ENCODE measurements at regions not wholly inside any gene's neighbourhood (a gene's known extent, or its start where the extent isn't known, plus 50 kb on each side); places are given as distances from the start of the nearest gene placed in this dataset.

GRCh38 chr2:144210076-144210475 is 309.8 kb downstream of the ZEB2 start:
- no peak for TF ChIP-seq CTCF (IDR thresholded peaks at IDR 0.05; ENCODE audit: borderline replicate concordance, control extremely low read depth, extremely low read depth, insufficient read depth, missing control alignments)
- no peak for DNase-seq (ENCODE audit: low spot score)
- in situ Hi-C loops (cut with MboI; ENCODE audit: low sequenced_read_pairs, unreplicated experiment) = no loop called here

- in situ Hi-C loops (cut with MboI; ENCODE audit: low sequenced_read_pairs, unreplicated experiment) = no loop called here
- no peak for TF ChIP-seq CTCF (IDR thresholded peaks at IDR 0.05; ENCODE audit: borderline replicate concordance, control extremely low read depth, extremely low read depth, insufficient read depth, missing control alignments)
- no peak for DNase-seq (ENCODE audit: low spot score)
Observed at GRCh38 chr2:144208924-144209323, 311.0 kb downstream of the ZEB2 start.

GRCh38 chr2:144206019-144206418 is 313.9 kb downstream of the ZEB2 start:
- in situ Hi-C loops (cut with MboI; ENCODE audit: low sequenced_read_pairs, unreplicated experiment) = no loop called here
- TF ChIP-seq CTCF (IDR thresholded peaks at IDR 0.05; ENCODE audit: borderline replicate concordance, control extremely low read depth, extremely low read depth, insufficient read depth, missing control alignments) = no peak
- DNase-seq (ENCODE audit: low spot score) = no peak

GRCh38 chr2:144201868-144202468 is 318.0 kb downstream of the ZEB2 start:
- in situ Hi-C loops (cut with MboI; ENCODE audit: low sequenced_read_pairs, unreplicated experiment) = no loop called here
- no peak for TF ChIP-seq CTCF (IDR thresholded peaks at IDR 0.05; ENCODE audit: borderline replicate concordance, control extremely low read depth, extremely low read depth, insufficient read depth, missing control alignments)
- DNase-seq (ENCODE audit: low spot score) = no peak

- in situ Hi-C loops (cut with MboI; ENCODE audit: low sequenced_read_pairs, unreplicated experiment) = no loop called here
- no peak for TF ChIP-seq CTCF (IDR thresholded peaks at IDR 0.05; ENCODE audit: borderline replicate concordance, control extremely low read depth, extremely low read depth, insufficient read depth, missing control alignments)
- DNase-seq (ENCODE audit: low spot score) = no peak
Observed at GRCh38 chr2:144201126-144201525, 318.8 kb downstream of the ZEB2 start.

GRCh38 chr2:144198116-144198515 is 321.8 kb downstream of the ZEB2 start:
- TF ChIP-seq CTCF (IDR thresholded peaks at IDR 0.05; ENCODE audit: borderline replicate concordance, control extremely low read depth, extremely low read depth, insufficient read depth, missing control alignments) = no peak
- in situ Hi-C loops (cut with MboI; ENCODE audit: low sequenced_read_pairs, unreplicated experiment) = no loop called here
- no peak for DNase-seq (ENCODE audit: low spot score)
